ENCODE measurements at regions not wholly inside any gene's neighbourhood (a gene's known extent, or its start where the extent isn't known, plus 50 kb on each side); places are given as distances from the start of the nearest gene placed in this dataset.

GRCh38 chr22:49519117-49519737, 308.4 kb downstream of the BRD1 start:
- TF ChIP-seq CTCF (IDR thresholded peaks at IDR 0.05) (no peak), POLR2A (IDR thresholded peaks at IDR 0.05) (no peak)

All from esophagus squamous epithelium (tissue), 4 donors.